ENCODE measurements at regions not wholly inside any gene's neighbourhood (a gene's known extent, or its start where the extent isn't known, plus 50 kb on each side); places are given as distances from the start of the nearest gene placed in this dataset.

- DNase-seq = no peak
Observed at GRCh38 chr2:177161741-177162460, 50.7 kb upstream of the HNRNPA3 start.

All from GDM1 (cell line).